HG02870 (cell line): ENCODE measurements at regions not wholly inside any gene's neighbourhood (a gene's known extent, or its start where the extent isn't known, plus 50 kb on each side); places are given as distances from the start of the nearest gene placed in this dataset.

Source experiments
- ATAC-seq: cut with Tn5 transposase; IDR thresholded peaks from one replicate; pipeline ENCODE4 v1.9.1; 2021; ENCODE audit warnings: mild to moderate bottlenecking, moderate library complexity; ENCODE audit not compliant: unreplicated experiment

DNA sequence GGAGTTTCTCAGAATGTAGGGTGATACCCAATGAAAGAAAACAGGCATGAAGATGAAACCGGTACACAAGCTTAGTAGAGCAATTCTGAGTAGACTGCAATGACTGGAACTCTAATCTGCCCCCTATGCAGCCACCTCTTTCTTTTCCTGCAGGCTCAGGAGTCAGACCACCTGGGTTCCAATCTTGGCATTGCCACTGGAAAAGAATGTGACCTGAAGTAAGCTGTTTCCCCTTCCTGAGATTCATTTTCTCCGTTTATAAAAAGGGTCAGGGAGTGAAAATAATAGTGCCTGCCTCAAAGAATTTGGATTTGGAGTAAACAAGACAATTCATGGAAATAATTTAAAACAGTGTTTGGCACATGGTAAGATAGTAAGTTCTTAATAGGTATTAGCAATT lies 1464.0 kb downstream of the PCDH7 start:
- no peak for ATAC-seq

DNA sequence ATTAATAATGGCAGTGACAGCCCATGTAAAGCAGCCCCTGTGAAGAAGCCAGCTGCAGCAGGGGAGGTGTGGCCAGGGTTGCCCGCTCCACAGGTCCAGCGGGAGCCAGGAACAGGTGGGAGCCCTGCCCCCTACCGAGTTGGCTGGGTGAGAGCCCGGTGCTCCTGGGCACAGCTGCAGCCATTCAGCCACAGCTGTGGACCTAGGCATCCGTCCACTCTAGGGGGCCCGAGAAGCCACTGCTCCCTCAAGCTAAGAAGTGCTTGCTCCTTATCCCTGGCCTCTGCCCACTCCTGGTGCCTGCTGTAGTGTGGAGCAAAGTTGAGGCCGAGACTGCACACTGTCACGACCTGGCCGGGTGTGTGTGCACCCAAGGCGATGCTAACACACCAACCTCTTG lies 1469.0 kb downstream of the PCDH7 start:
- no peak for ATAC-seq

DNA sequence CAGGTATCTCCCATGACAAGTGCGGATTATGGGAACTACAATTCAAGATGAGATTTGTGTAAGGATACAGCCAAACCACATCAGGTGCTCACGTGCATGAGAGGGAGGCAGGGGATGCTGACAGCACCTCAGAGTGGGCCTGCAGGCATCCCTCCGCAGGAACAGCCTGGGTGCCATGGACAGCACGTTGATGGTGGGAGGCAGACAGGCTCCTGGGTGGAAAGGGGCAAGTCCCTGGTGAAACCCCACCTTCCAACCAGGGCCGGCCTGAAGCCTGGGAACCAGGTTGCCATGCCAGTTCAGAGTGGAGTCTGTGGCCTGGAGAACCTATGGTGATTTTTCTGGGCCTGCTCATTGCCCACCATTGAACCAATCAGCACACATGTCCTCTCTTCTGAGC lies 1469.6 kb downstream of the PCDH7 start:
- ATAC-seq: no peak

DNA sequence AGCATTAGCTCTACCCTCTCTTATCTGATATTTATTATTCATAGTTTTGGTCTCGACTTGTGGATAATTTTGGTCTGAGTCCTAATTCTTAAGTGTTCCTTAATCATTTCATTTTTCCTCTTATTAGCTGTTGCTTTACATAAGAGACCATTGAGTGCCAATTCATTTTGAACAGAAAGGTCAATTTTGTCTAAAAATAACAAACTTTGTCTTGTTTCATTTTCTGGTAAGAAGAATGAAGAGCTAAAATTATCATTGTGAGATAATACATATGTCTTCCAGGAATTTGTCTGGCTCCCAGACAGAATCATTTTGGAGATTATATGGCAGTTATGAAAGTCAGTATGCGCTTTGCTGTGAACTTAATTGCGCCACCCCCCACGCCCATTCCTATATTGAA lies 1471.8 kb downstream of the PCDH7 start:
- ATAC-seq: no peak

DNA sequence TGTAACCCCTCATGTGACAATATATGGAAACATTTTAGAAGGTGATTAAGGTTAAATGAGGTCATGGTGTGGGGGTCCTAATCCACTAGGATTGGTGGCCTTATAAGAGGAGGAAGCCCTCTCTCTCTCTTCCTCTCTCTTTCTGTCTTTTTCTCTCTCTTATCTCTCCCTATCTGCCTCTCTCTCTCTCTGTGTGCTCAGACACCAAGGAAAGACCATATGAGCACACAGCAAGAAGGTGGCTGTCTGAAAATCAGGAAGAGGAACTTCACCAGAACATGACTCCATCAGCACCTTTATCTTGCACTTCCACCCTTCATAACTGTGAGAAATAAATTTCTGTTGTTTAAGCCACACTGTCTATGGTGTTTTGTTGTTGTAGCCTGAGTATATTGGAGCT lies 1472.2 kb downstream of the PCDH7 start:
- no peak for ATAC-seq

DNA sequence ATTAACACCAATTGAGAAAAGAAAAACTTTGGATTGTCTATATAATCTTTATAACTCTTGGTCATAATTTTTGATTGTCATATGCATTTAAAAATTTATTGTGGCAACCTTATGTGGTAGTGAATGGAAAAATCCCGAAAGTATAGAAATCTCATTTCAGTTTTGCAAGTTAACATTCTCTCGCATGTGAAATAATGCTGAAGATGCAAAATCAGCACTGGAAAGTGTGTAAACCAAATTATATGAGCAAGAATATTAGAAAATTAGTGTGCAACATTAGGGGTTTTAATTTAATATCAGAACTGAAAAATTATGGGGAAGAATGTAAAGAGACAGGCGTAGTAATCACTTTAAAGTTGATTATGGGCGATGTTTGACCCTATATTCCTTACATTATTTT lies 1472.8 kb downstream of the PCDH7 start:
- ATAC-seq: no peak

DNA sequence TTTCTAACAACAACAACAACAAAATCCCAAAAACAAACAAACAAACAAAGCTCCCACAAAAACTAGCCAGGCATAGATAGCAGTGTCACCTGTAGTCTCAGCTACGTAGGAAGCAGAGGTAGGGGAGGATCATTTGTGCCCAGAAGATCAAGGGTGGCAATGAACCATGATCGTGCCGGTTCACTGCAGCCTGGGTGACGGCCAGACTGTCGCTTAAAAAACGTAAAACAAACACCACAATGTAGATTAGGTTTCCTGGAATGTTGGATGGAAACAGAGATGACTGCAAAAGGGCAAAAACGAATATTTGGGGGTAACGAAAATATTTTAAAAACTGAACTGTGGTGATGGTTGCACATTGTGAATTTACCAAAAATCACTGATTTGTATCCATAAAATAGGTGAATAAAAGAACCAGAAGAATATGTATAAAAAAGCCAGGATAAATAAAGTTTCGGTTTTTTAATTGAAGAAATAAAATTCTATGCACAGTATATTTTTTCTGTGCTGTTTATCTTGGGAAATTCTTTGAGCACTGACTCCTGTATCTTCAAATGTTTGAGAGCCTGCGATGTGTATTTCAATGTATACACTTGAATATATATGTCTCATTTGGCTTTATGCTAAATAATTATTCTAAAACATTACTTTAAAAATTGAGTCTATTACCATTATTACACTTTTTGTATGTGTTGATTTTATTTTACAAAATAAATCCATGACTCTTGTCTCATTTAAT lies 1477.0 kb downstream of the PCDH7 start:
- ATAC-seq: no peak

DNA sequence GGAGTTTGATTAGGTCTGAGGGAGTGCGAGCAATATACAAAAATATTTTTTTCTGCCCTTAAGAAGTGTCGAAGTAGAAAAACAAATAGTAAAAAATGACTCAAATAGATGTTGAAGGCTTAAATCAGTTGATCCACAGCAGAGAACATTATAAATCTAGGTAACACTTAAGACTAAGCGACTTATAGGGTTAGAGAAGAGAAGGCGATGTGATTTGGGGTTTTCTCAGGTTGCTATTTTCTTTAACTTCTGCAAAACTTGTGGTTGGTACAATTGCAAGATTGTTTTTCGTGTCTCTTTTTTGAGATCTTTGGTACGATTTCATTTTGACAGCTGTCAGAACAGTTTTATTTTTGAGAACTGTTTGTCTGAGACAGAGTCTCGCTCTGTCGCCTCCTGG lies 1479.5 kb downstream of the PCDH7 start:
- no peak for ATAC-seq

DNA sequence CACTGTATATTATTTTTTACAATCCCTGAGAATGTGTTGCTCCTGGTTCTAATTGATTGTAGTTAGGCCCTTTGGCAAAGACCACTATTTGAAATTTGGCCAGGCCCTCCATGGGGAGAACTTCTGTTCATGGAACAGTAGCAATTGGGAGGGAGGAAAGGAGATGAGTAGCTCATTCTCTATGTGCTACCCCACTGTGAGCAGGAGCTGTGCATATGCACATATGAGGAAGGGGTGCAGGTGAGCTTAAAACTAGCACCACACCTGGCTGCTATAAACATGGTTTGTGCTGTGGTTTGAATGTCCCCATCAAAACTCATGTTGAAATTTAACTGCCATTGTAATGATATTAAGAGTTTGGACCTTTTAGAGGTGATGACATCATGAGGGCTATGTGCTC lies 1483.2 kb downstream of the PCDH7 start:
- no peak for ATAC-seq

DNA sequence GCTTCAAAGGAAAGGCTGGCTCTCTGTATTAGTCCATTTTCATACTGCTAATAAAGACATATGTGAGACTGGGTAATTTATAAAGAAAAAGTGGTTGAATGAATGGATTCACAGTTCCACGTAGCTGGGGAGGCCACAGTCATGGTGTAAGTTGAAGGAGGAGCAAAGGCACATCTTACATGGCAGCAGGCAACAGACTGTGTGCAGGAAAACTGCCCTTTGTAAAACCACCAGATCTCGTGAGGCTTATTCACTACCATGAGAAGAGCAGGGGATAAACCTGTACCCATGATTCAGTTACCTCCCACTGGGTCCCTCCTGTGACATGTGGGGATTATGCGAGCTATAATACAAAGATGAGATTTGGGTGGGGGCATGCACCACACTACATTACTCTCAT lies 1486.6 kb downstream of the PCDH7 start:
- ATAC-seq: no peak

DNA sequence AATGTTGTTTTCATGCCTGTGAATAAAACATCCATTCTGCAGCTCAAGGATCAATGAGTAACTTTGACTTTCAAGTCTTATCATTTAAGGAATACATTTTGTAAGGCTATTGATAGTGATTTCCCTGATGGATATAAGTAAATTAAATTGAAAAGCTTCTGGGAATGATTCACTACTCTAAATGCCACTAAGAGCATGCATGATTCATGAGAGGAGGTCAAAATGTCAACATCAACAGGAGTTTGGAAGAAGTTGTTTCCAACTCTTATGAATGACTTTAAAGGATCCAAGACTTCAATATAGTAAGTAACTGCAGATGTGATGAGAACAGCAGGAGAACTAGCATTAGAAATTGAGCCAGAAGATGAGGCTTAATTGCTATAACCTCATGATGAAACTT lies 1487.3 kb downstream of the PCDH7 start:
- ATAC-seq: no peak

DNA sequence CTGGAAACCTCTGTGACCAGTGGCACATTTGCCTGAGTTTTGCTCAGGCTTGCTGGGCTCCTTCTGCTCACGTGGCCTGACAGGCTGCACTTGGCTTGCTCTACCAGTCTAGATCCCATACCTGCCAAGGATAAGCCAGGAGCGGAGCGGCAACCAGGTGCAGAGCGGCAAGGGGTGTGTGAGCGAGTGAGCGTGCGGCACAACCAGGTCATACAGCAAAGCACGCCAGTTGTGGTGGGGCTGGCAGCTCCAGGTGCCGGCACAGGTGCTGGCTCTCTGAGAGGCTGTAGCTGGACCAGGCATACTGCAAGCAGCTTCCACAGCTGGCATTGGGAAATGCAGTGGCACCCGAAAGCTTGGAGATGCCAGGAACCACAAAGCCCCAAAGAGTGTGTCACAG lies 1495.1 kb downstream of the PCDH7 start:
- no peak for ATAC-seq

DNA sequence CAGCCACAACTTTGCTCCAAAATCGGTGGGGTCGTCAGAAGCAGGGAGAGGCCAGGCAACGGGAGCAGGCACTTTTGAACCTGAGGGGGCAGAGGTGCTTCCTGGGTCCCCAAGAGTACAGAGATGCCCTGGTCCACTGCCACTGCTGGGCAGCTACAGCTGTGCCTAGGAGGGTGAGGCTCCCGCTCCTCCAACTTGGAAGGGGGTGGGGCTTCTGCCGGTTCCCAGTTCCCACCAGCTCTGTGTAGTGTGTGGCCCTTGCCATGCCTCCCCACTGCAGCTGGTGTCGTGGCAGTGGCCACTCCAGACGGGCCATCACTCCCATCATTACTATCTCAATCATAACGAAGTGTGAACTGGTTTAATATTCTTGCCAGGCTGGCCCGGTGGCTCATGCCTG lies 1496.3 kb downstream of the PCDH7 start:
- no peak for ATAC-seq

DNA sequence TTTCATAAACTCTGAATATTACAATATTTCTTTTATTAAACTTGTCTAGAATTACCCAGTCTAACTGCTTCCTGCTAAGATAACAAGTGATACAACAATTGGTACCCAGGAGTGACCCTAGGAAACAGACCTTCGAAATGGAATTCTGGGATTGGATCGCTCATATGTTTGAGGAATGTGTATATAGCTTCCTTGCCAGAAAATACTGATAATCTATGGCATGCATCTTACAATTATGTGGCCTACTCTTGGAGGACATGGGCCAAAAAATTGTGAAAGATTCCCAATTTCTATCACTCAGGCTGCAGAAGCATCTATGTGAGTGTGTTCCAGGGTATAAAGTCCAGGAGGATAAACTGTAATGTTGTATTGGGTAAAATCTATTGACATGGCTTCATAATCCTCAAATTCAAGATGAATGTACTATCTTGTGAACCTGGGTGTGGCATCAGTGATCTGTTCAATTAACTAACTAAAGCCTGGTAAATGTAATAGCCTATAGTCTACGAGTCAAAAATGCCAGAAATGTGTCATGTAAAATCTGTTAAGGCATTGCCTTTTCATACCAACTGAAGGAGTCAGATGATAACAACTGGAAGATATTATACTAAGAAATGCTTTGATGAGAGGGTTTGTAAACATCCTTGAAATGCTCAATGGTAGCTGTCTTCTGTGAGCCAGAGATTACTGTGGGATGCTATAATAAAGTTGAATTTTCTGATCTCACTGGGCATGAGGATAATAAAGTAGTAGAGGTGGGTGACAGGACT lies 1499.3 kb downstream of the PCDH7 start:
- no peak for ATAC-seq

DNA sequence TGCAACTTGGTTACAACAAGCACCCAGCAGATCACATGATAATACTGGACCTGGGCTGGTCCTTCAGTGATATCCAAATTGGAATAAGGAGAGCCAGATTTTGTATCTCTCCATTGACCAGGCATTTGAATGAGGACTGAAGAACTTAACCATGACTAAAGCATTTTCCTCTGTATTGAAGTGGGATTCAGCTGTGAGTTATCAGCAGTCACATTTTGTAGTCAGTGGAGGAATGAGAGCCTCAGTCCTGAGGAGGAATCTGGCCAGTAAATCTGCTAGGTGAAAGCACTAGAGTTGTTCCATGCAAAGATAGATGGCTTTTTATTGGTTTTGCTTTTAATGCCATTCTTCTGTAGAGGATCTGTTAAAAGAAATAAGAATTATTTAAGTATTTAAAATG lies 1506.0 kb downstream of the PCDH7 start:
- ATAC-seq: no peak

DNA sequence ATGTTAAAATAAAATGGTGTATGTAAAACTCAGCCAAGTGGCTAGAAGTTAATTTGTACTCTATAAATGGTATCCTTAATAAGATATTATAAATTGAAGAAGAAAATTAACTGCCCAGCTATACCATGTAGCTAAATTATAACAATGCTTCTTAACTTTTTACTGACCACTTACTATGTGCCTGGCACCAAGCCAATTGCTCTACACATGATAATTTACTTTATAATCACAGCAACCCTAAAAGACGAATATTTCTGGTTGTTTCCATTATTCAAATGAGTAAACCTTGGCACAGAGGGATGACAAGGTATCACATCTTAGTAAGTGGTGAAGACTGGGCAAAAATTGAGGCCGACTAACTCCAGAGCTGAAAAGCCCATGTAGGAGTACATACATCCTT lies 1506.6 kb downstream of the PCDH7 start:
- ATAC-seq: no peak

DNA sequence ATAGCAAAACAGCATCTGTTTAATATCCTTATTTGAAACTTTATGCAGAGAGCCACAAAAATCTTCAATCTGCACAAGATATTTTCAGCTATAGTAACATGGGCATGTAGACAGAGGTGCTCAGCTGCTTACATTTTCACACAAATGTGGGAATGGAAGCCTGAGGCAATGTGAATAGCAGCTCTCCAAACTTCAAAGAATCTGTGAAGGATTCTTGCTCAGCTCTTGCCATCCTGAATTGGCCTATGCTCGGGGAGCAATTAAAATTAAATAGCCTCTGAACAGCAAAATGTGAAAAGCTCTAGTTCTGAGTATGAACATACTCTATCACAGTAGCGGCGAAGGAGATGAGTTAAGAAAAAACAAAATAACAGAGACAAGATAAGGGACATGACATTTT lies 1523.8 kb downstream of the PCDH7 start:
- no peak for ATAC-seq

DNA sequence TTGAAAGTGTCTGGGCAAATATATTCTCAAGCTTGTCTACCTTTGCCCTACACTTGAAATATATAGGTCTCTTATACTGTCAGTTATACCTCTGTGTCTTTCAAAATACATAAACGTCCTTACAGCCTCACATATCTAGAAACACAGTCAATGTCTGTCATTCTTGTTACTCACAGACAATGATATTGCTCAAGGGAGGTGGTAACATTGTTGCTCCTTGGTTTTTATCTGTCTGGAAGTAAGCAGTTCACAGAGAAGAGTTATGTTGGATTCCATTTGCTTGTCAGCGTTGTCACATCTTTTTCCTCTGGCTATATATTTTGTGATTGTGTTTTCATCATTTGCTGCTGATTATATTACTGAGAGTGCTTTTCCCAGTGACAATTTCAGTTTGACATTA lies 1528.9 kb downstream of the PCDH7 start:
- no peak for ATAC-seq

DNA sequence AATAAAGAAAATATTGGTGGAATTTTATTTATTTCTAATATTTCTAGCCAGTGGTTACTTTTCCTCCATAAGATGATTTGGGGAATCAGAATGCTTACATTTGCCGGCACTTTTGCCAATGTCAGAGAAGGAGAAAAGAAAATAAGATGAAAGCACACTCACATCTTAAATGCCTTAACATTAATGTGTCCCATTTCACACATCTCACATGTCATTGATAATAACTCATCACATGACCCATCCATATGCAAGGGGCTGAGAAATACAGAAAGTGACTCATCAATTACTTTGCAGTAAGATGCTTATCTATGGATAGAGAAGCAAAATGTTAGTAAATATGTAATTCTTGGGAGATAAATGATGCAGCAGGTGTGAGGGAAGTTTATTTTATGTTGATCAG lies 1531.0 kb downstream of the PCDH7 start:
- no peak for ATAC-seq

DNA sequence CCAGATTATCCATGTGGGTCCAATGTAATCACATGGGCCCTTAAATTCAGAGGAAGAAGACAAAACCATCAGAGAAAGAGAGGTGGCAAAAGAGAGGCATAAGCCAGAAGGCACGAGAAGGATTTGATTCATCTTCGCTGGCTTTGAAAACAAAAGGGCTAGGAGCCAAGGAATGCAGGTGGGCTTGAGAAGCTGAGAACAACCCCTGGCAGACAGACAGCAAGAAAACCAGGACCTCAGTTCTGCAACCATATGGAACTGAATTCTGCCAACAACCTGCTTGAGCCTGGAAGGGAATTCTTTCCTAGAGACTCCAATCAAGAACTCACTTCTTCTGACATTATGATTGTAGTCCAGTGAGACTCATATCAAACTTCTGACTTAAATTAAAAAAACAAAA lies 1531.8 kb downstream of the PCDH7 start:
- ATAC-seq: no peak

DNA sequence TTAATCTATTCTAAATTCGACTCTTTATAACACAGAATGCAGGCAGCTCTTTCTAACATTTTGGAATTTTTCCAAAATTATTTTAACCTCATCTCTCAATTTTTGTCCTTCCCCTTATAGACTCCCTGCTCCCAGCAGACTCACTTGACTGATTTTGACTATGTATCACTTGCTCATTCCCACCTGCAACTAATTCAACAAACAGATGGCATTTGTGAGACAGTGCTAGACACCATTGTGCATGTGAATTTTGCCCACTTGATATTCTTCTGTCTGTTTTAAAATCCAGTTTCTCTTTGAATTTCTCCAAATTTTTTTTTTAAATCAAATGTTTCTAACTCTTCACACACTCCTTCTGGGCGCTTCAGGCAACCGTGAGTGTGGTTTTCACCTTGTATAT lies 1534.0 kb downstream of the PCDH7 start:
- no peak for ATAC-seq

DNA sequence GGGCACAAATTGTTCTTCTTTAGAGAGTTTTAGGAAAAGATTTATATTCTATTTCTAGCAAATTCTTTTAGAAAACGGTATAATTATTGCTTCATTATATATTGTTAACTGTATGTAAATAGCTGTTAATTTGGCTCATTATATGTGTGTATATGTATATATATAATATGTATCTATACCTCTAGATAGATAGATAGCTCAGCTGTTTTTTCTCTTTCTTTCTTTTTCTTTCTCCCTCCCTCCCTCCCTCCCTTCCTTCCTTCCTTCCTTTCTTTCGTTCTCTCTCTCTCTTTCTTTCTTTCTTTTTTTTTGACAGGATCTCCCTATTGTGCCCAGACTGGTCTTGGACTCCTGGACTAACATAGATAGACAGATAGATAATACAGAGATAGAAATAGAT lies 1538.8 kb downstream of the PCDH7 start:
- no peak for ATAC-seq

DNA sequence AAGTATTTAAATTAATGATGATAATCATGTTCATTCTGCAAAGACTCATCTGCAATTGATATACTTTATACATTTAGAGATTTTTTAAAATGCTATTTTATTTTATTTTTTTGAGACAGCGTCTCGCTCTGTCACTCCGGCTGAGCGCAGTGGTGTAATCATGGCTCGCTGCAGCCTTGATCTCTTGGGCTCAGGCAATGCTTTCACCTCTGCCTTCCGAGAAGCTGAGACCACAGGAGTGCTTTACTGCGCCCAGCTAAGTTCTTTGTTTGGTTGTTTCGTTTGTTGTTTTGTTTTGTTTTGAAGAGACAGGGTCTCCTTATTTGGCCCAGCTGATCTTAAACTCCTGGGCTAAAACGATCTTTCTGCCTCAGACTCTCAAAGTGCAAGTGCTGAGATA lies 1541.0 kb downstream of the PCDH7 start:
- ATAC-seq: no peak
